DND-41 (cell line): ENCODE measurements at regions not wholly inside any gene's neighbourhood (a gene's known extent, or its start where the extent isn't known, plus 50 kb on each side); places are given as distances from the start of the nearest gene placed in this dataset.

Experiments used
- ATAC-seq: fragments of 200-7000 bp; cut with Tn5 transposase; 3 replicates; pipeline ENCODE4 v1.9.1; 2021; ENCODE audit warnings: low read depth; ENCODE audit not compliant: insufficient read depth
- DNase-seq: peaks from one replicate; pipeline ENCODE4 v3.0.0-alpha.2; 2020
- H2AFZ ChIP-seq: 2 replicates; pipeline ENCODE4 v1.6.0; 2012; ENCODE audit warnings: low read depth, low read length
- H3K27ac ChIP-seq: 2 replicates; pipeline ENCODE4 v1.5.1; 2012; ENCODE audit warnings: low read length, inconsistent platforms
- H3K27me3 ChIP-seq: fragments of 200-600 bp; sonication (generic); 2 replicates; pipeline ENCODE4 v1.6.0; 2012; ENCODE audit warnings: low read length, mild to moderate bottlenecking, inconsistent platforms; ENCODE audit not compliant: insufficient read depth, poor library complexity
- H3K36me3 ChIP-seq: 2 replicates; pipeline ENCODE4 v1.5.1; 2012; ENCODE audit warnings: low read length, inconsistent platforms; ENCODE audit not compliant: insufficient read depth
- H3K4me1 ChIP-seq: 2 replicates; pipeline ENCODE4 v1.5.1; 2012; ENCODE audit warnings: mild to moderate bottlenecking, low read length; ENCODE audit not compliant: insufficient read depth
- H3K4me2 ChIP-seq: 2 replicates; pipeline ENCODE4 v1.6.0; 2012; ENCODE audit warnings: mild to moderate bottlenecking, moderate library complexity, low read length, inconsistent platforms; ENCODE audit not compliant: insufficient read depth
- H3K4me3 ChIP-seq, 2 experiments: fragments of 200-600 bp in 1 of 2; shearing (Covaris generic) in 1 of 2; 2 replicates each; pipeline ENCODE4 v1.5.1; 2012 to 2016; ENCODE audit warnings: inconsistent platforms in 2 of 2, low read length in 2 of 2, mild to moderate bottlenecking in 2 of 2, low read depth in 1 of 2, moderate library complexity in 1 of 2
- H3K79me2 ChIP-seq: 2 replicates; pipeline ENCODE4 v1.6.0; 2012; ENCODE audit warnings: low read length, inconsistent platforms; ENCODE audit not compliant: insufficient read depth
- H3K9ac ChIP-seq: 2 replicates; pipeline ENCODE4 v1.6.0; 2012; ENCODE audit warnings: low read depth, mild to moderate bottlenecking, inconsistent platforms, low read length, moderate library complexity
- H3K9me3 ChIP-seq: 2 replicates; pipeline ENCODE4 v1.5.1; 2012; ENCODE audit warnings: low read length, moderate library complexity, mild to moderate bottlenecking, inconsistent platforms; ENCODE audit not compliant: insufficient read depth, severe bottlenecking
- H4K20me1 ChIP-seq: 2 replicates; pipeline ENCODE4 v1.6.0; 2012; ENCODE audit warnings: low read length; ENCODE audit not compliant: insufficient read depth
- EZH2 ChIP-seq: IDR thresholded peaks from 3 replicates; pipeline ENCODE4 v1.6.1; 2012; ENCODE audit warnings: borderline replicate concordance, low read depth, mild to moderate bottlenecking, moderate library complexity, low read length, inconsistent platforms; ENCODE audit not compliant: severe bottlenecking
- TF ChIP-seq, protein P1 (sequence below): IDR thresholded peaks from 2 replicates; pipeline ENCODE4 v1.5.1; 2012; ENCODE audit warnings: borderline replicate concordance, low read length, moderate library complexity, mild to moderate bottlenecking; ENCODE audit not compliant: poor library complexity, severe bottlenecking; ENCODE audit errors: extremely low read depth

DNA sequence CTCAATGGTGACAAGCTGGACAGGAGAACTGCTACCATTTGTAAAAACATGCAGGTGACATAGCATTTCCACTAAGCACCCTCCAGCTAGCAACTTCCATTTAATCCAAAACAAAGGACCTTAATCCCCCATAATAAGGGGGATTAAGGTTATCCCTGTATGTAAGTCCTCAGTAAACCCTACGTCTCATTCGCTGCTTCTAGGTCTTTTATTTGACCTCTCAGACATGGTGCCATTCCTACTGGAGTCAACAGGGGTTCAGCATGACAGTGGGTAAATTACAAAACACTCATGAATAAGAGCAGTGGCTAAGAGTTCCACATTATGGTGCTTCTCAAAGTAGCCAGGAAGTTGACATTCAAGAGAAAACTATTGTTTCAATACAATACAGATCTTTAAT lies 121.8 kb upstream of the CAV2 start:
- no peaks in the 10 kb centered on the region for H3K9me3 ChIP-seq
- DNase-seq (no peak), ATAC-seq (no peak)
- H3K27ac ChIP-seq, result no peak overlapping the region
- TF ChIP-seq, protein P1, sequence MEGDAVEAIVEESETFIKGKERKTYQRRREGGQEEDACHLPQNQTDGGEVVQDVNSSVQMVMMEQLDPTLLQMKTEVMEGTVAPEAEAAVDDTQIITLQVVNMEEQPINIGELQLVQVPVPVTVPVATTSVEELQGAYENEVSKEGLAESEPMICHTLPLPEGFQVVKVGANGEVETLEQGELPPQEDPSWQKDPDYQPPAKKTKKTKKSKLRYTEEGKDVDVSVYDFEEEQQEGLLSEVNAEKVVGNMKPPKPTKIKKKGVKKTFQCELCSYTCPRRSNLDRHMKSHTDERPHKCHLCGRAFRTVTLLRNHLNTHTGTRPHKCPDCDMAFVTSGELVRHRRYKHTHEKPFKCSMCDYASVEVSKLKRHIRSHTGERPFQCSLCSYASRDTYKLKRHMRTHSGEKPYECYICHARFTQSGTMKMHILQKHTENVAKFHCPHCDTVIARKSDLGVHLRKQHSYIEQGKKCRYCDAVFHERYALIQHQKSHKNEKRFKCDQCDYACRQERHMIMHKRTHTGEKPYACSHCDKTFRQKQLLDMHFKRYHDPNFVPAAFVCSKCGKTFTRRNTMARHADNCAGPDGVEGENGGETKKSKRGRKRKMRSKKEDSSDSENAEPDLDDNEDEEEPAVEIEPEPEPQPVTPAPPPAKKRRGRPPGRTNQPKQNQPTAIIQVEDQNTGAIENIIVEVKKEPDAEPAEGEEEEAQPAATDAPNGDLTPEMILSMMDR, result no peak
- no peak for TF ChIP-seq EZH2
- no peaks in the 10 kb centered on the region for H3K79me2 ChIP-seq
- H4K20me1 ChIP-seq, result no peaks in the 10 kb centered on the region
- H2AFZ ChIP-seq, result no peak overlapping the region
- no peak overlapping the region for H3K9ac ChIP-seq
- peaks cover 10% of the 10 kb centered on the region for H3K27me3 ChIP-seq
- no peaks in the 10 kb centered on the region for H3K36me3 ChIP-seq
- H3K4me2 ChIP-seq, result no peak overlapping the region
- no peak overlapping the region for H3K4me3 ChIP-seq
- H3K4me1 ChIP-seq, result no peaks in the 10 kb centered on the region

DNA sequence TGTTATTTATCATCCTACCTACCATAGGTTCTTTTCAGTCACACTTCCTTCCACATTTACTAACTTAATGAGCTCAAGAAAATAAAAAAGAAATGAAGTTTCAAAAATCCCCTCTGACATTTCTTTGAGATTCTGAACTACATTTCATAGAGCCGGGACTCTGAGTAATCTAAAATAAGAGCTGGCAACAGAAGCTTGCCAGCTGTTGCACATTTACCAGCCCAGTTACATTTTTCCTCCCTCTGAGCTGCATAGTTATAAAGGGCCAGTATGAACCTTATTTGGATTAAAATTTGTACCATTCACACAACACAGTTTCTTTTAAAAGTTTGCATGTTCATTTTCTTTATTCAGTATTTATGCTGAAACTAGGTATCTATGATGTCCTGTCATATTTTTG lies 119.5 kb upstream of the CAV2 start:
- H3K9ac ChIP-seq, result no peak overlapping the region
- ATAC-seq, result no peak
- no peak overlapping the region for H3K4me2 ChIP-seq
- H3K4me3 ChIP-seq, result no peak overlapping the region
- no peaks in the 10 kb centered on the region for H3K36me3 ChIP-seq
- no peaks in the 10 kb centered on the region for H3K4me1 ChIP-seq
- H4K20me1 ChIP-seq, result no peaks in the 10 kb centered on the region
- H3K79me2 ChIP-seq, result no peaks in the 10 kb centered on the region
- H3K27ac ChIP-seq, result no peak overlapping the region
- no peak overlapping the region for H2AFZ ChIP-seq
- TF ChIP-seq, protein P1, result no peak
- no peak for TF ChIP-seq EZH2
- H3K27me3 ChIP-seq, result peaks cover 15% of the 10 kb centered on the region
- H3K9me3 ChIP-seq, result no peaks in the 10 kb centered on the region
- DNase-seq, result no peak

DNA sequence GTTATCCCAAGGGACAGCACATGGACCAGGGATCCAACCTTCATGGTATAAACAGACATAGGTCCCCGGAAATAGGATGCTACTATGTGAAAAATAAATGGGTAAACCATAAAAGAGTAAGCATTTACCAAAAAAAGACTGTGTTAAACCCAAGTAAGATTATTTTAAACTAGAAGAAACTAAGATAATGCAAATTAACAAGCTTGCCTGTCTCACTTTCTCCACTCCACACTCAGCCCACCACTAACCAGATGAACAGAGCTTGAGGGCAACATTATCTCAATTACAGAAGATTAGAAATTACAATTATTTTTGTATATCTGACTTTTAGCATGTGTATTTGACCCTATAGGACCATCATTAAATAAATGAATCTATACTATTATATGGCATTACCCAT lies 117.2 kb upstream of the CAV2 start:
- no peaks in the 10 kb centered on the region for H3K79me2 ChIP-seq
- no peaks in the 10 kb centered on the region for H4K20me1 ChIP-seq
- H3K9me3 ChIP-seq, result no peaks in the 10 kb centered on the region
- H3K4me1 ChIP-seq, result no peaks in the 10 kb centered on the region
- peaks cover 15% of the 10 kb centered on the region for H3K27me3 ChIP-seq
- TF ChIP-seq, protein P1, result no peak
- TF ChIP-seq EZH2, result no peak
- H3K27ac ChIP-seq, result no peak overlapping the region
- DNase-seq (no peak), ATAC-seq (no peak)
- H3K36me3 ChIP-seq, result no peaks in the 10 kb centered on the region
- H2AFZ ChIP-seq, result no peak overlapping the region
- H3K9ac ChIP-seq, result no peak overlapping the region
- H3K4me3 ChIP-seq, result no peak overlapping the region
- no peak overlapping the region for H3K4me2 ChIP-seq

DNA sequence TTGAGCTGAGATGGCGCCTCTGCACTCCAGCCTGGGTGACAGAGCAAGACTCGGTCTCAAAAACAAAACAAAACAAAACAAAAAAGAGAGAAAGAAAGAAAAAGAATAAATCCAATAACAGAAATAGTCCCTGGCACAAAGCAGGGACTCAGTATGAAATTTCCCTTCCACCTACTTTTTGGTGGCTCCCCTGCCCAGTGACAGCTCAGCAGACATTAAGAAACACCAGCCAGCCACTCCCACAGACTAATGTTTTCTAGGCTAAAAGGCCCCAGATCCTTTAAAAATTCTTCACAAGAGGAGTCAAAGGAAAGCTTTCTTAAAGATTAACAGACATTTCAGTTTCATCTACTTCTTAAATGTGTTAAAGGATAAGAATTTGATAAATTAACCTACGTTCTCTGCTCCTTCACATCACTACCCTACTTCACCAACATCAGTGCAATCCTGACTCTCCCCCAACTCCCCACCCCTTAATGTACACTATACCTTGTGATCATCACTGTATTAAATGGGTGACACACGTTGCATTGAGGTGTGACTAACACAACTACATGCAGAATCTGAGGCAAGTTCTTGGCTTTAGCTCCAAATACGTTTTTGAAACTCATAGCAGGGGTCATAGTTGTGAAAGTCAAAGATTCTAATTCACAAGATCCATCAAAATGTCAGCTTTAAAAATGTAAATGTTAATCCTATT lies 114.5 kb upstream of the CAV2 start:
- H3K79me2 ChIP-seq, result no peaks in the 10 kb centered on the region
- no peak overlapping the region for H3K27ac ChIP-seq
- H4K20me1 ChIP-seq, result no peaks in the 10 kb centered on the region
- no peaks in the 10 kb centered on the region for H3K4me1 ChIP-seq
- TF ChIP-seq, protein P1, result no peak
- no peak for TF ChIP-seq EZH2
- DNase-seq (no peak), ATAC-seq (no peak)
- no peaks in the 10 kb centered on the region for H3K36me3 ChIP-seq
- no peak overlapping the region for H3K4me2 ChIP-seq
- no peak overlapping the region for H3K4me3 ChIP-seq
- H3K9me3 ChIP-seq, result no peaks in the 10 kb centered on the region
- no peak overlapping the region for H2AFZ ChIP-seq
- peaks cover 15% of the 10 kb centered on the region for H3K27me3 ChIP-seq
- no peak overlapping the region for H3K9ac ChIP-seq
